Activated CD4-positive, alpha-beta memory T cell treated with anti-CD3 and anti-CD28 coated beads, Interleukin-2, amount 10 ng/mL, durations not matched to agents 7 days and 5 days (primary cell): ENCODE measurements at regions not wholly inside any gene's neighbourhood (a gene's known extent, or its start where the extent isn't known, plus 50 kb on each side); places are given as distances from the start of the nearest gene placed in this dataset.

ENCODE experiments used
- CTCF ChIA-PET: fragments of 350-600 bp; sonication (Branson Sonifier 250); formaldehyde crosslinking; loops from one replicate; lab custom pipeline; 2021; ENCODE audit warnings: antibody characterized with exemption, inconsistent platforms; lab: Charles Lee
- POLR2A ChIA-PET: fragments of 350-600 bp; sonication (Branson Sonifier 250); formaldehyde crosslinking; loops from one replicate; lab custom pipeline; 2021; ENCODE audit warnings: antibody characterized with exemption; lab: Charles Lee
- DNase-seq: peaks from one replicate; pipeline ENCODE4 v3.0.0-alpha.2; 2020
- H3K27ac Mint-ChIP-seq: one replicate; pipeline ENCODE4 v1.8.0; 2021; ENCODE audit warnings: mild to moderate bottlenecking, mixed read lengths
- H3K27me3 Mint-ChIP-seq: one replicate; pipeline ENCODE4 v1.8.0; 2021; ENCODE audit warnings: mixed read lengths
- H3K36me3 Mint-ChIP-seq: one replicate; pipeline ENCODE4 v1.8.0; 2021; ENCODE audit warnings: low read depth, mixed read lengths
- H3K4me1 Mint-ChIP-seq: one replicate; pipeline ENCODE4 v1.8.0; 2021; ENCODE audit warnings: mixed read lengths
- H3K4me3 Mint-ChIP-seq: one replicate; pipeline ENCODE4 v1.8.0; 2021; ENCODE audit warnings: mild to moderate bottlenecking, mixed read lengths
- H3K9me3 Mint-ChIP-seq: one replicate; pipeline ENCODE4 v1.8.0; 2021; ENCODE audit warnings: mixed read lengths

DNA sequence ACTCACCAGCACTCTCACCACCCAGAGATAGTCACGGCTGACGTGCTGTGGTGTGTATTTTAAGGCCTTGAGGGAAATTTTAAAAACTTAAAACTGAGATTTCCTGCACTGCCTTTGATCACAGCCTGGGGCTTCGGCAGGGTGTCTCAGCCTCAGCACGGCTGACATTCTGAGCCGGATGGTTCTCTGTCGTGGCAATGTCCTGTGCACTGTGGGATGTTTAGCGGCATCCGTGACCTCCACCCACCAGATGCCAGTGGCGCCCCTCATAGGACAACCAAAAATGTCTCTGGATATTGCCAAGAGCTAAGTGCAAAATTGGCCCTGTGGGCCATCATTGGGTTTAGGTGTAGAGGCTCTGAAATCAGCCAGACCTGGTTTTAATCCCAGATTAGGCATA is 142.2 kb upstream of the KCNG1 start:
- DNase-seq: no peak
- Mint-ChIP-seq H3K9me3 (no peaks in the 10 kb centered on the region), H3K4me3 (no peak overlapping the region), H3K36me3 (no peaks in the 10 kb centered on the region), H3K27ac (no peak overlapping the region), H3K4me1 (no peaks in the 10 kb centered on the region), H3K27me3 (peaks cover 7% of the 10 kb centered on the region)
- POLR2A ChIA-PET: no interaction called here
- CTCF ChIA-PET: no interaction called here

GRCh38 chr20:51164731-51165130 is 141.8 kb upstream of the KCNG1 start:
- Mint-ChIP-seq H3K4me3 (no peak overlapping the region), H3K9me3 (no peaks in the 10 kb centered on the region), H3K27me3 (peaks cover 7% of the 10 kb centered on the region), H3K27ac (no peak overlapping the region), H3K4me1 (no peaks in the 10 kb centered on the region), H3K36me3 (no peaks in the 10 kb centered on the region)
- CTCF ChIA-PET: no interaction called here
- DNase-seq: no peak
- POLR2A ChIA-PET: no interaction called here

DNA sequence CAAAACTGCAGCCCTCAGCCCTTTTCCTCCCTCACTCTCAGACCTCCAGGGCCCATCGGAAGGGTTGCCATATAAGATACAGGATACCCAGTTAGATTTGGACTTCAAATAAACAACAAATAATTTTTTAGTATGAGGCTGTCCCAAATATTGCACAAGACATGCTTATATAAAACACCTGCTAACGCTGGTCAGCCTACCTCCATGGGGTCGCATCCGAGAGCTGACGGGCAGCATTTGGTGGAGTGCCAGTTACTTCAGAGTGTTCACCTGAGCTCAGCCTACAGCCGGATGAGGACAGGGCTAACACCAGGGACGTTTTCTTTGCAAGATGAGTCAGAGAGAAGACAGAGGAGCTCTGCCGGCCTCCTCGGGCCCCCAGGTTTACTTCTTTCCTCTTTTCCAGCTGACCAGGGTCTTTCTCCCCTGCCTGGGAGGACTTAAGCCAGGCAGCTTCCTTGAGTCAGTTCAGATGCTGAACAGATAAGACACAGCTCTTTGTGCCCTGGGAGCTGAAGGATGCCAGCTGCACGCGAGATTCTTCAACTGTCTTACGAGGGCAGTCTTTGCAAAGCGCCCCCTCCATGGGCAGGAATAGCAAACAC is 141.2 kb upstream of the KCNG1 start:
- POLR2A ChIA-PET: no interaction called here
- CTCF ChIA-PET: no interaction called here
- Mint-ChIP-seq H3K27me3 (peaks cover 9% of the 10 kb centered on the region), H3K36me3 (no peaks in the 10 kb centered on the region), H3K9me3 (no peaks in the 10 kb centered on the region), H3K4me1 (no peaks in the 10 kb centered on the region), H3K4me3 (no peak overlapping the region), H3K27ac (no peak overlapping the region)
- DNase-seq: no peak

DNA sequence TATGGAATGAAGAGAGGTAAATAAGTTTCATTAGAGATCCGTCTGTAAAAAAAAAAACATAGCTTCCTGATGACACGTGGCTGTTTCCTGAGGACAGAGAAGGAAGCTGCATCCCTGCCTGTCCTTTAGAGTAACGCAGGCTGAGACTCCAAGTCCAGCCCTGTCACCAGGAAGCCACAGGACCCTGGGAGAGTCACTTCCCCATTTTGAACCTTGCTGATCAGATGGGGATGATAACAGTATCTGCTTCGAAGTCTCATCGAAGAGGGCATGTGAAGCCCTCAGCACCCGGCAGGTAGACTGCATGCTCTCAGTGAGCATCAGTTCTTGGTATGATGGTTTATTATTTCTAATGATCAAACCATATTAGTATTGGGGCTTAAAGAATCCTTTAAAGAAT is 139.1 kb upstream of the KCNG1 start:
- Mint-ChIP-seq H3K27me3 (peaks cover 12% of the 10 kb centered on the region), H3K36me3 (no peaks in the 10 kb centered on the region), H3K4me3 (no peak overlapping the region), H3K9me3 (no peaks in the 10 kb centered on the region), H3K27ac (no peak overlapping the region), H3K4me1 (no peaks in the 10 kb centered on the region)
- ChIA-PET CTCF (interaction anchor here (0.7 kb wide), 1 partner anchor 175 kb away, joined by 4 read pairs; no protein-coding TSS in a partner anchor), POLR2A (no interaction called here)
- DNase-seq: no peak

GRCh38 chr20:51160821-51161220 is 137.9 kb upstream of the KCNG1 start:
- H3K9me3 Mint-ChIP-seq: no peaks in the 10 kb centered on the region
- ChIA-PET CTCF (no interaction called here), POLR2A (no interaction called here)
- H3K4me3 Mint-ChIP-seq: no peak overlapping the region
- H3K4me1 Mint-ChIP-seq: no peaks in the 10 kb centered on the region
- DNase-seq: no peak
- no peaks in the 10 kb centered on the region for H3K36me3 Mint-ChIP-seq
- peaks cover 14% of the 10 kb centered on the region for H3K27me3 Mint-ChIP-seq
- no peak overlapping the region for H3K27ac Mint-ChIP-seq

DNA sequence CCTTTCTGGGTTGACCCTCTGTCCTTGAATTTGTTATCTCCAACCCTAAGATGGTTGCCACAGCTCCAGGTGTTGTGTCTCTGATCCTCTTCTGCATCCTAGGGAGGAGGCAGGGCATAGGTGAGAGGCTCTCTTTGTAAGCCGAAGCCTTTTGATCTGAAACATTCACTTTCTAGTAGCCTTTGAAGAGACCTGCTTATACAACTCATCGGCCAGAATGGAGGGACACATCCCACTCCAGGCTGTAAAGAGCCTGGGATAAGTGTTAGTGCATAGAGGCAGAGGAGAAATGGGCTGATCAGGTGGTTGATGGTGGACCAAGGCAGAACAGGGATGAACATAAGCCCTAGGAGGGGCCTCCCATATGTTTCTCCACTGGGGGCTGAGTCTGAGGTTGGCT is 137.1 kb upstream of the KCNG1 start:
- H3K27me3 Mint-ChIP-seq: peaks cover 17% of the 10 kb centered on the region
- H3K36me3 Mint-ChIP-seq: no peaks in the 10 kb centered on the region
- ChIA-PET POLR2A (no interaction called here), CTCF (no interaction called here)
- H3K27ac Mint-ChIP-seq: no peak overlapping the region
- no peaks in the 10 kb centered on the region for H3K9me3 Mint-ChIP-seq
- DNase-seq: no peak
- H3K4me3 Mint-ChIP-seq: no peak overlapping the region
- no peaks in the 10 kb centered on the region for H3K4me1 Mint-ChIP-seq

DNA sequence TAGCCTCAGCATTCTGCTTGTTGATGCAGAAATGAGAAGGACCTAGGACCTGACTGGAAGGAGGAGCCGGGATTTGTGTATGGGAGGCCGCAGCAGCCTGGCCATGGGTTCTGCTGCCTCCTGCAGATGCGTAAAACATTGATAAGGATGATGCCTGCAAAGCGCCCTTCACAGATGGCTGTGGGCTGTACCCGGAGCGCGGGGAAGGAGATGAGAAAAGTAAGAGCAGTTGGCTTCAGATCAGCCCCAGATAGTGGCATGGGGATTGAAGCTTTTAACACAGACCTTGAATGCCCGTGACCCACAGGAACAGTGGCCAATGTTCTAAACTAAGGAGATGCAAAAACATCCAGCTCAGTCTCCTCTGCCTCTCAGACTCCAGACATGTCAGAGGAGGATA is 136.4 kb upstream of the KCNG1 start:
- H3K27me3 Mint-ChIP-seq: peaks cover 17% of the 10 kb centered on the region
- no peaks in the 10 kb centered on the region for H3K9me3 Mint-ChIP-seq
- H3K4me1 Mint-ChIP-seq: no peaks in the 10 kb centered on the region
- CTCF ChIA-PET: no interaction called here
- POLR2A ChIA-PET: no interaction called here
- H3K36me3 Mint-ChIP-seq: no peaks in the 10 kb centered on the region
- no peak overlapping the region for H3K4me3 Mint-ChIP-seq
- no peak overlapping the region for H3K27ac Mint-ChIP-seq
- DNase-seq: no peak

GRCh38 chr20:51158226-51158625 is 135.3 kb upstream of the KCNG1 start:
- ChIA-PET POLR2A (interaction anchor here (1.5 kb wide), 1 partner anchor 14 kb away, joined by 3 read pairs; no protein-coding TSS in a partner anchor), CTCF (no interaction called here)
- DNase-seq: no peak
- Mint-ChIP-seq H3K9me3 (no peaks in the 10 kb centered on the region), H3K4me1 (no peaks in the 10 kb centered on the region), H3K27me3 (peaks cover 21% of the 10 kb centered on the region), H3K36me3 (no peaks in the 10 kb centered on the region), H3K4me3 (no peak overlapping the region), H3K27ac (no peak overlapping the region)

DNA sequence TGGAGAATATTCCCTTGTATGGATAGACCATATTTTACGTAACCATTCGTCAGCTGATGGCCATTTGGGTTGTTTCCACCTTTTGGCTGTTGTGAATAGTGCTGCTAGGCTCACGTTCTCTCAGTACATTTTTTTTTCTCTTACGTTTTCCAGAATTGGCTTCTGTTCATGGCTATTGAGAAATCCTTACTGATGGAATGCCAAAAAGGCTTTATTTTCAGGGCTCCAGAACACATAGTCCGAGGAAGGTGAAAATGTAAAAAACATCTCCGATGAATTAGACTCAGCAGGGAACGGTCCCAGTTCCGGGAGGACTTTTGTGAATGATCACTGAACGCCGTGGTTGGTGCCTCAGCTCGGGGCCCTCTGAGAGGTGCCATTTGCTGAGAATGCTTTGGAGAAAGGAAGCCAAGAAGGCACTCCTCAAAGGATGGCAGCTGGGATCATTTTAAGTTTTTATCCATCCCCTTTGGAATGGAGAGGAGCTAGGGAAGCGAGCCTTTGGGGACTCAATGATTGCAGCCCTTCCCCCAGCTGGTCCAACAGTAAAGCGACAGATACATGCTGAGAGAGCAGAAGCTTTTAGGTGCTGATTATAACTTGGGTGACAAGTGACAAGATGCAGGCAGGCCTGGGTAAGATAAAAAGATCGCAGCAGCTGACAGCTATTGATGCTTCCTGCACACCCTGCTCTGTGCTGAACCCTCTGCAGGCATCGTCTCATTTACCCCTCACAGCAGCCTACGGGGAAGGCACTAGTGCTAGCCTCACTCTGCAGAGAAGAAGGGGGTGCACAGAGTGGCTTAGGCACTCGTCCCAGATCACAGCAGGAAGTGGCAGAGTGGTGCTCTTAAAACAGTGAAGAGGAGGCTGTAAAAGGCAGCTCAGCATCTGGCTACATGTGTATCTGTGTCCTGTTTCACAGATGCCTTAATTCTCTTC is 133.4 kb upstream of the KCNG1 start:
- POLR2A ChIA-PET: no interaction called here
- no peak overlapping the region for H3K27ac Mint-ChIP-seq

DNA sequence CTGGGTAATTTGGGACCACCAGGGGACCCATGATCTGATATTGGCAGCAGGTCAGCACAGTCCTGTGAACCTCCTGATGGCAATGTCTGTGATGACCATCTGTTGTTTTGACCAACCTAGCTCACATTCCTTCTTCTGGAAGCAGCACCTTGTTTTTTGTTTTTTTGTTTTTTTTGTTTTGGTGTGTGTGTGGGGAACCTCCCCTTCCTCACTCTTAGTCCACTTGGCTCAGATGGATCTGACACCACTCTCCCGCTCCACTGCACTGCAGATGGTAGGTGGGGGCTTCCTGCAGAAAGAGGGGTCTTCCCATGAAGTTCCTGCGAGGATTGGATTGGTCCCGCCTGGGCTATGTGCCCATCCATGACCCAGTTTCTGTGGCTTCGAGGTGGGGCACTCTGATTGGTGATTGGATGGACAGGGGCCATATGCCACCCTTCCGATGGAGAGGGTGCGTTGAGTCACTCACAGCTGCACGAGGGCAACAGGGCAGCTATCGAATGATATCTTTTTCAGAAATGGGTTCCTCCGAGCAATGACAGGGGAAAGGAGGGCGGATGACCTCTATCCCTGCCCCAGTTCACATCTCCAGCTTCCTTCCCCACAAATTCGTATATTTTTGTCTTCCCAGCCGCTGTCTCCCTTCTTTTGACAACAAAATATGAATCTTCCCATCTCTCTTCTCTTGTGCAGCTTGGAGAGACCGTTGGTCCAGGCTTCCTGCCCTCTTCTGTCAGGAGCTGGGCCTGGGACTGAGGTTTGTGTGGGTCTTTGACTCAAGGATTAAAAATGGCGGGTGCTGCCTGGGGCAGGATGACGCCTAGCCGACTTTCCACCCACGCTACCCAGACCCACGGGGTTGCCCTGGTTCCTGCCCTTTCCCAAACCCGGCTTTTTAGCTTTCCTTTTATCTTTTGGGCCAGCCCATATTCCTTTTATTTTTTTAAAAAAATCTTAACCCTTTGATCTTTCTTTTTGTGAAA is 132.1 kb upstream of the KCNG1 start:
- CTCF ChIA-PET: no interaction called here

More for the DNA sequence above, 133.4 kb upstream of the KCNG1 start:
- Mint-ChIP-seq H3K4me1 (no peaks in the 10 kb centered on the region), H3K27me3 (peaks cover 26% of the 10 kb centered on the region), H3K4me3 (no peak overlapping the region), H3K9me3 (no peaks in the 10 kb centered on the region), H3K36me3 (no peaks in the 10 kb centered on the region)
- CTCF ChIA-PET: no interaction called here
- no peak for DNase-seq

GRCh38 chr20:51153867-51154707 is 131.2 kb upstream of the KCNG1 start:
- Mint-ChIP-seq H3K4me1 (no peaks in the 10 kb centered on the region), H3K27ac (no peak overlapping the region), H3K27me3 (peaks cover 20% of the 10 kb centered on the region), H3K4me3 (no peak overlapping the region), H3K36me3 (no peaks in the 10 kb centered on the region), H3K9me3 (no peaks in the 10 kb centered on the region)
- ChIA-PET POLR2A (no interaction called here), CTCF (no interaction called here)
- no peak for DNase-seq

More for the DNA sequence above, 132.1 kb upstream of the KCNG1 start:
- H3K4me3 Mint-ChIP-seq: no peak overlapping the region
- peaks cover 25% of the 10 kb centered on the region for H3K27me3 Mint-ChIP-seq
- H3K27ac Mint-ChIP-seq: no peak overlapping the region
- no peaks in the 10 kb centered on the region for H3K9me3 Mint-ChIP-seq
- POLR2A ChIA-PET: no interaction called here
- no peaks in the 10 kb centered on the region for H3K36me3 Mint-ChIP-seq
- no peaks in the 10 kb centered on the region for H3K4me1 Mint-ChIP-seq
- DNase-seq: no peak

- Mint-ChIP-seq H3K36me3 (no peaks in the 10 kb centered on the region), H3K9me3 (no peaks in the 10 kb centered on the region), H3K27ac (no peak overlapping the region), H3K4me3 (no peak overlapping the region), H3K27me3 (peaks cover 32% of the 10 kb centered on the region), H3K4me1 (no peaks in the 10 kb centered on the region)
- ChIA-PET CTCF (no interaction called here), POLR2A (no interaction called here)
- DNase-seq: no peak
Observed at GRCh38 chr20:51148941-51149340, 126.0 kb upstream of the KCNG1 start.
